H9 (cell line): ENCODE measurements at regions not wholly inside any gene's neighbourhood (a gene's known extent, or its start where the extent isn't known, plus 50 kb on each side); places are given as distances from the start of the nearest gene placed in this dataset.

Experiments
- DNase-seq: peaks from one replicate; pipeline ENCODE4 v3.0.0-alpha.2; 2017
- H2AFZ ChIP-seq: one replicate; pipeline ENCODE4 v1.6.1; 2013; ENCODE audit warnings: mild to moderate bottlenecking, low read length, control low read depth, moderate library complexity
- H2AK5ac ChIP-seq: 2 replicates; pipeline ENCODE4 v1.6.1; 2013; ENCODE audit warnings: low read length, control low read depth, mixed read lengths; ENCODE audit not compliant: insufficient read length
- H2BK120ac ChIP-seq: one replicate; pipeline ENCODE4 v1.6.1; 2013; ENCODE audit warnings: low read depth, mild to moderate bottlenecking, low read length, control low read depth, inconsistent platforms; ENCODE audit not compliant: poor library complexity, severe bottlenecking
- H2BK12ac ChIP-seq: 2 replicates; pipeline ENCODE4 v1.6.1; 2013; ENCODE audit warnings: low read length, control low read depth, mixed read lengths, low read depth; ENCODE audit not compliant: insufficient read length
- H2BK15ac ChIP-seq: 2 replicates; pipeline ENCODE4 v1.6.1; 2013; ENCODE audit warnings: low read depth, low read length, control low read depth
- H2BK20ac ChIP-seq: one replicate; pipeline ENCODE4 v1.6.1; 2013; ENCODE audit warnings: low read depth, mild to moderate bottlenecking, low read length, control low read depth, inconsistent platforms; ENCODE audit not compliant: poor library complexity, severe bottlenecking
- H2BK5ac ChIP-seq: 2 replicates; pipeline ENCODE4 v1.6.1; 2013; ENCODE audit warnings: low read length, control low read depth, mixed read lengths; ENCODE audit not compliant: insufficient read length
- H3K14ac ChIP-seq: 2 replicates; pipeline ENCODE4 v1.6.1; 2013; ENCODE audit warnings: low read length, control low read depth; ENCODE audit not compliant: insufficient read depth
- H3K18ac ChIP-seq: 2 replicates; pipeline ENCODE4 v1.6.1; 2013; ENCODE audit warnings: low read depth, mild to moderate bottlenecking, mixed read lengths, low read length, control low read depth; ENCODE audit not compliant: insufficient read length
- H3K23ac ChIP-seq: 2 replicates; pipeline ENCODE4 v1.6.1; 2013; ENCODE audit warnings: low read length, control low read depth, mixed read lengths, low read depth; ENCODE audit not compliant: insufficient read length
- H3K23me2 ChIP-seq: 2 replicates; pipeline ENCODE4 v1.6.1; 2013; ENCODE audit warnings: low read depth, mild to moderate bottlenecking, mixed read lengths, low read length, control low read depth; ENCODE audit not compliant: insufficient read length, poor library complexity, severe bottlenecking
- H3K27ac ChIP-seq: 2 replicates; pipeline ENCODE4 v1.5.1; 2013; ENCODE audit warnings: low read length, control low read depth, mixed read lengths, low read depth; ENCODE audit not compliant: insufficient read length
- H3K27me3 ChIP-seq: 2 replicates; pipeline ENCODE4 v1.6.1; 2013; ENCODE audit warnings: low read length, control low read depth, inconsistent platforms; ENCODE audit not compliant: insufficient read depth
- H3K4ac ChIP-seq: 2 replicates; pipeline ENCODE4 v1.6.1; 2013; ENCODE audit warnings: low read depth, mild to moderate bottlenecking, control low read depth, inconsistent platforms, low read length, moderate library complexity
- H3K4me1 ChIP-seq: 2 replicates; pipeline ENCODE4 v1.6.1; 2013; ENCODE audit warnings: low read length, control low read depth, inconsistent platforms; ENCODE audit not compliant: insufficient read depth
- H3K4me2 ChIP-seq: 2 replicates; pipeline ENCODE4 v1.6.1; 2013; ENCODE audit warnings: low read length, control low read depth, mixed read lengths; ENCODE audit not compliant: insufficient read length, insufficient read depth
- H3K56ac ChIP-seq: 2 replicates; pipeline ENCODE4 v1.6.1; 2013; ENCODE audit warnings: low read depth, mild to moderate bottlenecking, mixed read lengths, low read length, control low read depth; ENCODE audit not compliant: insufficient read length
- H3K79me1 ChIP-seq: 2 replicates; pipeline ENCODE4 v1.6.1; 2013; ENCODE audit warnings: low read depth, mild to moderate bottlenecking, moderate library complexity, low read length, control low read depth, inconsistent platforms; ENCODE audit not compliant: insufficient read depth, poor library complexity, severe bottlenecking
- H3K79me2 ChIP-seq: 2 replicates; pipeline ENCODE4 v1.6.1; 2013; ENCODE audit warnings: low read length, control low read depth, inconsistent platforms; ENCODE audit not compliant: insufficient read depth
- H3K9ac ChIP-seq: 2 replicates; pipeline ENCODE4 v1.6.1; 2013; ENCODE audit warnings: low read length, control low read depth, mixed read lengths; ENCODE audit not compliant: insufficient read length; ENCODE audit errors: extremely low read depth
- H3K9me3 ChIP-seq: one replicate; pipeline ENCODE4 v1.6.1; 2013; ENCODE audit warnings: low read depth, low read length, inconsistent platforms; ENCODE audit not compliant: control insufficient read depth
- H3T11ph ChIP-seq: one replicate; pipeline ENCODE4 v1.6.1; 2013; ENCODE audit warnings: mild to moderate bottlenecking, low read length, control low read depth, inconsistent platforms
- H4K20me1 ChIP-seq: one replicate; pipeline ENCODE4 v1.6.1; 2013; ENCODE audit not compliant: control insufficient read depth, insufficient read length, insufficient read depth
- H4K5ac ChIP-seq: 2 replicates; pipeline ENCODE4 v1.6.1; 2013; ENCODE audit warnings: low read depth, mild to moderate bottlenecking, mixed read lengths, low read length, control low read depth; ENCODE audit not compliant: insufficient read length
- H4K8ac ChIP-seq: replicated peaks from 2 replicates; pipeline ENCODE4 v1.6.1; 2013; ENCODE audit warnings: low read length, control low read depth, mixed read lengths, low read depth; ENCODE audit not compliant: insufficient read length
- H4K91ac ChIP-seq: 2 replicates; pipeline ENCODE4 v1.6.1; 2013; ENCODE audit warnings: low read depth, mild to moderate bottlenecking, moderate library complexity, mixed read lengths, low read length, control low read depth; ENCODE audit not compliant: insufficient read length
- H3K27ac Mint-ChIP-seq, 3 experiments: 2 replicates in 2 of 3; 3 replicates in 1 of 3; pipeline ENCODE4 v1.8.0; 2020 to 2021; ENCODE audit warnings: mixed read lengths in 3 of 3, mild to moderate bottlenecking in 1 of 3, moderate library complexity in 1 of 3
- H3K27me3 Mint-ChIP-seq: 2 replicates; pipeline ENCODE4 v1.8.0; 2021; ENCODE audit warnings: low read depth, mild to moderate bottlenecking, moderate library complexity, mixed read lengths
- H3K36me3 Mint-ChIP-seq, 3 experiments: 2 replicates in 2 of 3; 3 replicates in 1 of 3; pipeline ENCODE4 v1.8.0; 2020 to 2021; ENCODE audit warnings: low read depth in 3 of 3, mixed read lengths in 3 of 3; ENCODE audit not compliant: insufficient read depth in 1 of 3
- H3K4me1 Mint-ChIP-seq, 2 experiments: 2 replicates each; pipeline ENCODE4 v1.8.0; 2020; ENCODE audit warnings: mixed read lengths in 2 of 2
- H3K4me3 Mint-ChIP-seq, 2 experiments: 2 replicates in 1 of 2; 3 replicates in 1 of 2; pipeline ENCODE4 v1.8.0; 2020 to 2021; ENCODE audit warnings: mild to moderate bottlenecking in 2 of 2, mixed read lengths in 2 of 2, moderate library complexity in 1 of 2
- H3K9me3 Mint-ChIP-seq, 2 experiments: 2 replicates in 1 of 2; 3 replicates in 1 of 2; pipeline ENCODE4 v1.8.0; 2020; ENCODE audit warnings: mild to moderate bottlenecking in 2 of 2, mixed read lengths in 2 of 2, moderate library complexity in 1 of 2
- TF ChIP-seq, protein P1 (sequence below): fragments of 200-600 bp; sonication (generic); conservative IDR thresholded peaks from 3 replicates; pipeline ENCODE4 v1.8.0; 2021; ENCODE audit warnings: antibody characterized with exemption, mild to moderate bottlenecking

DNA sequence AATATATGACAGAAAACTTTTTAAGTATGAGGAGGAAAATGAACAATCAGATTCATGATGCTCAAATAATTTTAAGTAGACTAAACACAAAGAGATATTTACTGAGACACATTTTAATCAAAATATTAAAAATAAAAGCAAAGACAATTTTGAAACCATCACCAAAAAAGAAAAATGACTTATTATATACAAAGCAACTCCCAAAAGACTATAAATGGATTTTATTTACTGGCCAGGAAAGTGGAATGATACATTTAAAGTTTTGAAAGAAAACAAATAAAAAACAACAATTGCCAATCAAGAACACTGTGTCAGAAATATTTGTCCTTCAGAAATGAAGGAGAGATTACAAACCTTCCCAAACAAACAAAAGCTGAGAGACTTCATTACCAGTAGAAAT is 968.5 kb upstream of the CELF4 start:
- Histone ChIP-seq H4K5ac (no peak overlapping the region), H3K4ac (no peak overlapping the region), H3K23me2 (no peaks in the 10 kb centered on the region), H3K4me1 (no peaks in the 10 kb centered on the region), H2BK15ac (no peak overlapping the region), H2BK120ac (no peak overlapping the region), H2BK5ac (no peak overlapping the region), H2AK5ac (no peak overlapping the region), H3K56ac (no peak overlapping the region), H3K4me2 (no peak overlapping the region), H3K27ac (no peak overlapping the region), H4K8ac (no peak overlapping the region), H3K18ac (no peak overlapping the region), H3T11ph (no peak overlapping the region), H3K27me3 (no peaks in the 10 kb centered on the region), H3K9ac (no peak overlapping the region), H2BK20ac (no peak overlapping the region), H3K9me3 (no peaks in the 10 kb centered on the region), H3K23ac (no peak overlapping the region), H4K20me1 (no peaks in the 10 kb centered on the region), H2AFZ (no peak overlapping the region), H2BK12ac (no peak overlapping the region), H3K79me2 (no peaks in the 10 kb centered on the region), H3K79me1 (no peaks in the 10 kb centered on the region), H4K91ac (no peak overlapping the region), H3K14ac (no peak overlapping the region)
- peaks cover 10 to 12% of the 10 kb centered on the region in 2 experiments; a peak in 4 of 5 replicates for H3K9me3 Mint-ChIP-seq
- peaks cover 0 to 10% (median 3%) of the 10 kb centered on the region in 3 experiments; a peak in 5 of 7 replicates for H3K36me3 Mint-ChIP-seq
- TF ChIP-seq, protein P1, sequence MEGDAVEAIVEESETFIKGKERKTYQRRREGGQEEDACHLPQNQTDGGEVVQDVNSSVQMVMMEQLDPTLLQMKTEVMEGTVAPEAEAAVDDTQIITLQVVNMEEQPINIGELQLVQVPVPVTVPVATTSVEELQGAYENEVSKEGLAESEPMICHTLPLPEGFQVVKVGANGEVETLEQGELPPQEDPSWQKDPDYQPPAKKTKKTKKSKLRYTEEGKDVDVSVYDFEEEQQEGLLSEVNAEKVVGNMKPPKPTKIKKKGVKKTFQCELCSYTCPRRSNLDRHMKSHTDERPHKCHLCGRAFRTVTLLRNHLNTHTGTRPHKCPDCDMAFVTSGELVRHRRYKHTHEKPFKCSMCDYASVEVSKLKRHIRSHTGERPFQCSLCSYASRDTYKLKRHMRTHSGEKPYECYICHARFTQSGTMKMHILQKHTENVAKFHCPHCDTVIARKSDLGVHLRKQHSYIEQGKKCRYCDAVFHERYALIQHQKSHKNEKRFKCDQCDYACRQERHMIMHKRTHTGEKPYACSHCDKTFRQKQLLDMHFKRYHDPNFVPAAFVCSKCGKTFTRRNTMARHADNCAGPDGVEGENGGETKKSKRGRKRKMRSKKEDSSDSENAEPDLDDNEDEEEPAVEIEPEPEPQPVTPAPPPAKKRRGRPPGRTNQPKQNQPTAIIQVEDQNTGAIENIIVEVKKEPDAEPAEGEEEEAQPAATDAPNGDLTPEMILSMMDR = no peak
- no peak overlapping the region for H3K27ac Mint-ChIP-seq
- H3K4me1 Mint-ChIP-seq = peaks cover 0 to under 1% of the 10 kb centered on the region in 2 experiments; a peak in 2 of 4 replicates
- no peak overlapping the region for H3K4me3 Mint-ChIP-seq
- no peak for DNase-seq
- no peaks in the 10 kb centered on the region for H3K27me3 Mint-ChIP-seq
